ENCODE measurements at regions not wholly inside any gene's neighbourhood (a gene's known extent, or its start where the extent isn't known, plus 50 kb on each side); places are given as distances from the start of the nearest gene placed in this dataset.

DNA sequence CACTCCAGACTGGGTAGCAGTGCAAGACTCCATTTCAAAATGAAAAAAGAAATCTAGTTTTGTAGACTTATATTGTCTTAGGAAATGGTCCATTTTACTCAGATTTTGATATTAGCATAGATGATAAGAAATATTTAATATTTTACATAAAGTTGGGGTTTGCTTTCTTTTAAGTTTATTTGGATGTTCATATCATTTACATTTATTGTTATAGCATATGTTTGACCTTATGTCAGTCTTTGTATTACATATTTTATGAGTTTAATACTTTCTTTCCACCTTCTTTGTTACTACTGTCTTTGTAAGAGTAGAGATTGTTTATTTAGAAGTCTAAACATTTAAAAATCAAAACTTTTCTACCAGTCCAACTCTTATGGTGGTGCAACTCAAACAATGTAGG is 162.7 kb upstream of the OTX2 start:
- TF ChIP-seq, protein P1, sequence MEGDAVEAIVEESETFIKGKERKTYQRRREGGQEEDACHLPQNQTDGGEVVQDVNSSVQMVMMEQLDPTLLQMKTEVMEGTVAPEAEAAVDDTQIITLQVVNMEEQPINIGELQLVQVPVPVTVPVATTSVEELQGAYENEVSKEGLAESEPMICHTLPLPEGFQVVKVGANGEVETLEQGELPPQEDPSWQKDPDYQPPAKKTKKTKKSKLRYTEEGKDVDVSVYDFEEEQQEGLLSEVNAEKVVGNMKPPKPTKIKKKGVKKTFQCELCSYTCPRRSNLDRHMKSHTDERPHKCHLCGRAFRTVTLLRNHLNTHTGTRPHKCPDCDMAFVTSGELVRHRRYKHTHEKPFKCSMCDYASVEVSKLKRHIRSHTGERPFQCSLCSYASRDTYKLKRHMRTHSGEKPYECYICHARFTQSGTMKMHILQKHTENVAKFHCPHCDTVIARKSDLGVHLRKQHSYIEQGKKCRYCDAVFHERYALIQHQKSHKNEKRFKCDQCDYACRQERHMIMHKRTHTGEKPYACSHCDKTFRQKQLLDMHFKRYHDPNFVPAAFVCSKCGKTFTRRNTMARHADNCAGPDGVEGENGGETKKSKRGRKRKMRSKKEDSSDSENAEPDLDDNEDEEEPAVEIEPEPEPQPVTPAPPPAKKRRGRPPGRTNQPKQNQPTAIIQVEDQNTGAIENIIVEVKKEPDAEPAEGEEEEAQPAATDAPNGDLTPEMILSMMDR (conservative IDR thresholded peaks at IDR 0.05; ENCODE audit: low read length) = no peak
- DNase-seq (ENCODE audit: low read depth) = no peak
- H3K4me3 ChIP-seq (ENCODE audit: low read length) = no peak overlapping the region

DNA sequence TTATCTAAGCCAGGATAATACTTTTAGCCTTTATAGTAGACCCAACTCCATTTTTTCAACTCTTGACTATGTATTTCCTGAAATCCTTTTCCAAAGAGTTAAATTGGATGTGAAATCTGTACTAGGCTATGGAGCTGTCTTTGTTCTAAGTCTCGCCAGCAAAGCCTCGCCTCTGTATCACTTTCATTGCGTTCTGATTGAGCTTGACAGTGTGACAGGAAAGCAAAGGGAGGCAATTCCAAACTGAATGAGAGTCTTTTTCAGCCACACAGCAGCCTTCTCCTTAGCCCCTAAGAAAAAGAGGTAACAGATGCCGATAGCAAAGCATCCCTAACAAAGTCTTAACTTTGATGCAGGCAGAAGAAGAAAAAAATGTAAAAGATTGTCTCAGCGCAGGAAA is 154.6 kb upstream of the OTX2 start:
- TF ChIP-seq, protein P1 (conservative IDR thresholded peaks at IDR 0.05; ENCODE audit: low read length) = no peak
- H3K4me3 ChIP-seq (ENCODE audit: low read length) = no peak overlapping the region
- no peak for DNase-seq (ENCODE audit: low read depth)

DNA sequence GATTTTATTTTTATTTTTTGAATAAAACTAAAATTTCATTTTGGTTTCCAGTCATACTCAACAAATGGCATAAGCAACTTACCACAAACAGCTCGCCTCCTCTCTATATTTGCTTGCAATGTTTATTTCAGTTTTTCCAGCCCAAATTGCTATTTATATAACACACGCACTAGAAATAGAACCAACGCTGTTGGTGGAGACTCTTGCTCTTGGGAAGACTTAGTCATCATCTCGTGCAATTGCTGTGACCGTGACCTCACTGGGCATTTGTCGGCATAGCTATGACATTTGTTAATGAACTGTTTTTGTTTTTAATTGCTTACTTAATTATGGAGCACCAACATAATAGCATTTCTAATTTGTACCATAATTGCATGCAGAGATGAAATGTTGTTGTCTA is 153.1 kb upstream of the OTX2 start:
- TF ChIP-seq, protein P1 (conservative IDR thresholded peaks at IDR 0.05; ENCODE audit: low read length) = no peak
- DNase-seq (ENCODE audit: low read depth) = no peak
- no peak overlapping the region for H3K4me3 ChIP-seq (ENCODE audit: low read length)

DNA sequence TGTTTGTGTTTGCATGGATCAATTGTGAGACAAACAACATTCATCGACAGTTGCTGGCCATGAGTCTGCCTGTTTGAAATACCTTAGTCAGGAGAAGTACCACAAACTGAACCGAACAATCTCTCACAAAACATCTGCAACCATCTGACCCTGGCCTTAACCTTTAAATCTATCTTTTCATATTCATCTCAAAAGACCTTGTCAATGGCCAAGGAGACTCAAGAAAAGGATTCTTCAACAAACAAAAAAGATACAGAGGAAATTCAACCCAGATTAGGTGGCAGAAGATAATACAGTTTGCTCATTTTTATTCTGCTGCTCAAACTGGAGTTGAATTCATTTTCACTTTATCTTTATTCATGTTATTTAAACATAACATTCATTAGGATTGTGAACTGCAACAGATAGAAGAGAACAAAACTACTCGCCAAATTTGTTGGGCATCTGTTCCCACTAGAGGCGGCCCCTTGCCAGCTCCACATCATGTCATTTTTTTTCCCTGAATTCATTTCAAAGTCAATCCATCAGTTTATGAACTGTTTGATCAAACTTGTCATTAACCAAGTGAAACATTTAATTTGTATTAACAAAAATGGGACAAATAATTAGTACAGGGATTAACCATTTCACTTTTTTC is 152.3 kb upstream of the OTX2 start:
- TF ChIP-seq, protein P1 (conservative IDR thresholded peaks at IDR 0.05; ENCODE audit: low read length) = no peak
- no peak for DNase-seq (ENCODE audit: low read depth)
- no peak overlapping the region for H3K4me3 ChIP-seq (ENCODE audit: low read length)

DNA sequence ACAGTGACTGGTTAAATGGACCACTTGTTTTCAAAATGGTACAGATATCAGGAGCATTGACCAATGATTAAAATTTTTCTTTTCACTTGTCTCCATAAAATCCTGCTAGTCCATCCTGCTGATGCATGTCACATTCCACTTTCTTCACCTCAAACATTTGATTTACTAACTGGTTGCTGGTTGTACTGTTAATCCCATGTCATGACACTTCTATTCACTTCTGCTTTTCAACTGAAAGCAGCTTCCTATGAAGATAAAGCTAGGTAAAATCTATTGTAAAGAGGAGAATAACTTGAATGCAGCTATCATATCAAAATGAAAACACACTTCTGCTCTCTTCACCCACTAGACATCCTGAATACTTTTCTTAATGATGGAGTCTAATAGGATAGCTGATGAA is 149.6 kb upstream of the OTX2 start:
- H3K4me3 ChIP-seq (ENCODE audit: low read length) = no peak overlapping the region
- DNase-seq (ENCODE audit: low read depth) = no peak
- TF ChIP-seq, protein P1 (conservative IDR thresholded peaks at IDR 0.05; ENCODE audit: low read length) = no peak

DNA sequence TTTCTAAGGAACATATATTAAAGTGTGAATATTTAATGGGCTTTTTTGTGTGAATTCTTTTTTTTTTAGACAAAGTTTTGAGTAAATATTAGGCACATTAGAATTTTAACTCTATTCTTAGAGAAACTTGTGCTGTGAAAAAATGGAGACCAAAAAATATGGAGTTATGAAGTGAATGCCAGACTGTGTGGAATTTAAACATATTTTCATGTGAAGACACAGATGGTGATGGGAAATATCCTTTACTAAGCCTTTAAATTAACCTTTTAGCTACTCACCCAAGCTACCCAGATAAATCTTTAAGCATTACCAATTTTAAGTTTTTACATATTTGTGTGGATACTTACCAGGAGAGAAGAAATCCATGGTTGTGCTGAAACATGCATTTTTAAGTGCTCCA is 148.8 kb upstream of the OTX2 start:
- TF ChIP-seq, protein P1 (conservative IDR thresholded peaks at IDR 0.05; ENCODE audit: low read length) = no peak
- DNase-seq (ENCODE audit: low read depth) = no peak
- no peak overlapping the region for H3K4me3 ChIP-seq (ENCODE audit: low read length)

DNA sequence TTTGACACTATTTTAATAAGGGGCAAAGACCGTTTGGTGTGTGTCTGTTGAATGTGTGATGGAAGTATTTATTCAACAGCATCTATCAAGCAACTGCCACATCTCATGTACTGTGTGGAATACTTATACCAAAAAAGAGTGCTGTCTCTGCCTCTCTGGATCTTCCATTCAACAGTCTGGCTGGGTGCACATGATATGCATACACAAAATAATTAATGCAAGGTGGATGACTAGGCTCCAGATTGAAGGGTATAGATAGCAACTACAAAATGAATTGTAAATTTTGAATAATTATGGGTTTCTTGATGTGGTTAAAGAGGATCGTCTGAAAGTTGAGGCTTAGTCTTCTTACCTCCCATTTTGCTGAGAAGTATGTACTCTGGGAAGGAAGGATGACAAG is 145.9 kb upstream of the OTX2 start:
- no peak for DNase-seq (ENCODE audit: low read depth)
- no peak overlapping the region for H3K4me3 ChIP-seq (ENCODE audit: low read length)
- TF ChIP-seq, protein P1 (conservative IDR thresholded peaks at IDR 0.05; ENCODE audit: low read length) = no peak
